Panc1 (cell line): ENCODE measurements at regions not wholly inside any gene's neighbourhood (a gene's known extent, or its start where the extent isn't known, plus 50 kb on each side); places are given as distances from the start of the nearest gene placed in this dataset.
"Not testable (repeated sequence)": the region's sequence is repeated elsewhere in the genome, so short reads cannot be mapped to it uniquely, and the experiment has no call there.

Experiments used
- ATAC-seq: fragments of 200-7000 bp; cut with Tn5 transposase; 2 replicates; pipeline ENCODE4 v1.9.1; 2020; ENCODE audit warnings: mild to moderate bottlenecking, moderate library complexity
- BruUV-seq: library from RNA; stranded (reverse); fragments of 400-500 nt; replicated peaks from 2 replicates; lab custom pipeline; 2021; lab: Mats Ljungman, UMichigan
- CTCF ChIA-PET: fragments of 300-600 bp; sonication (Branson Sonifier 250); formaldehyde crosslinking; loops from one replicate; lab custom pipeline; 2022; ENCODE audit warnings: antibody characterized with exemption; lab: Charles Lee
- POLR2A ChIA-PET: fragments of 300-600 bp; sonication (Branson Sonifier 250); formaldehyde crosslinking; loops from one replicate; lab custom pipeline; 2022; ENCODE audit warnings: antibody characterized with exemption; lab: Charles Lee
- DNase-seq: peaks from one replicate; pipeline ENCODE4 v3.0.0-alpha.2; 2010; ENCODE audit warnings: low read depth, low spot score
- H3K27ac ChIP-seq: 2 replicates; pipeline ENCODE4 v1.5.1; 2011; ENCODE audit warnings: mild to moderate bottlenecking, low read length, inconsistent platforms
- H3K27me3 ChIP-seq: fragments of 200-500 bp; sonication (Bioruptor generic); 2 replicates; pipeline ENCODE4 v1.6.0; 2014; ENCODE audit warnings: low read length, inconsistent platforms; ENCODE audit not compliant: control insufficient read depth, insufficient read depth
- H3K36me3 ChIP-seq: fragments of 200-500 bp; sonication (Bioruptor generic); 2 replicates; pipeline ENCODE4 v1.5.1; 2014; ENCODE audit warnings: inconsistent platforms, mild to moderate bottlenecking, low read length, moderate library complexity; ENCODE audit not compliant: control insufficient read depth, insufficient read depth
- H3K4me1 ChIP-seq: 2 replicates; pipeline ENCODE4 v1.5.1; 2011; ENCODE audit warnings: inconsistent platforms, mild to moderate bottlenecking, low read length, moderate library complexity; ENCODE audit not compliant: control insufficient read depth, insufficient read depth
- H3K4me3 ChIP-seq, 2 experiments: 2 replicates each; pipeline ENCODE4 v1.5.1; 2011 to 2012; ENCODE audit warnings: low read depth in 2 of 2, low read length in 2 of 2, mild to moderate bottlenecking in 2 of 2, inconsistent platforms in 1 of 2, moderate library complexity in 1 of 2
- H3K9me3 ChIP-seq: fragments of 200-500 bp; sonication (Bioruptor generic); 2 replicates; pipeline ENCODE4 v1.5.1; 2014; ENCODE audit warnings: low read depth, mild to moderate bottlenecking, inconsistent platforms, low read length, moderate library complexity; ENCODE audit not compliant: control insufficient read depth, insufficient read depth
- CTCF ChIP-seq: fragments of 450-650 bp; IDR thresholded peaks from 2 replicates; pipeline ENCODE4 v1.5.1; 2017; ENCODE audit warnings: mild to moderate bottlenecking
- POLR2AphosphoS5 ChIP-seq: IDR thresholded peaks from 2 replicates; pipeline ENCODE4 v1.6.1; 2012; ENCODE audit warnings: mild to moderate bottlenecking, low read depth, low read length, moderate library complexity
- REST ChIP-seq, 2 experiments: IDR thresholded peaks; 2 replicates each; pipeline ENCODE4 v1.6.1; 2011 to 2012; ENCODE audit warnings: low read depth in 2 of 2, control low read depth in 1 of 2, low read length in 1 of 2, mild to moderate bottlenecking in 1 of 2, moderate library complexity in 1 of 2; ENCODE audit not compliant: insufficient read depth in 1 of 2
- SIN3A ChIP-seq: IDR thresholded peaks from 2 replicates; pipeline ENCODE4 v1.6.1; 2012; ENCODE audit warnings: low read depth, mild to moderate bottlenecking, low read length, moderate library complexity, borderline replicate concordance; ENCODE audit not compliant: insufficient read depth
- TCF7L2 ChIP-seq: IDR thresholded peaks from 2 replicates; pipeline ENCODE4 v1.6.1; 2011; ENCODE audit warnings: mild to moderate bottlenecking, low read depth, low read length, inconsistent platforms
- in situ Hi-C: cut with HindIII; loops from 2 replicates; pipeline ENCODE4 v1.10.0; 2016; ENCODE audit warnings: low sequenced_read_pairs, low pct_unique_long_range_greater_than_20kb
- intact Hi-C: fragments of 100-400 bp; cut with micrococcal nuclease; formaldehyde crosslinking; loops from one replicate; pipeline ENCODE4 v1.10.0; 2022; ENCODE audit not compliant: unreplicated experiment

GRCh38 chr4:36613142-36613541 is 331.7 kb downstream of the DTHD1 start:
- ATAC-seq, BruUV-seq, POLR2A ChIA-PET, H3K9me3 ChIP-seq, H3K27me3 ChIP-seq, H3K4me3 ChIP-seq, H3K27ac ChIP-seq, intact Hi-C loops, H3K36me3 ChIP-seq, H3K4me1 ChIP-seq, in situ Hi-C loops, CTCF ChIA-PET, DNase-seq: not testable (repeated sequence)

- CTCF ChIA-PET: no interaction called here
- Histone ChIP-seq H3K9me3 (no peaks in the 10 kb centered on the region), H3K4me3 (no peak overlapping the region), H3K27me3 (no peaks in the 10 kb centered on the region), H3K27ac (no peak overlapping the region), H3K36me3 (no peaks in the 10 kb centered on the region), H3K4me1 (no peaks in the 10 kb centered on the region)
- in situ Hi-C loops: no loop called here
- ATAC-seq (no peak), DNase-seq (no peak)
- TF ChIP-seq SIN3A (no peak), CTCF (no peak), POLR2AphosphoS5 (no peak), TCF7L2 (no peak), REST (IDR thresholded peaks at IDR 0.05; ENCODE audit: insufficient read depth in 1 of 2, low read depth in 2 of 2, low read length in 1 of 2) (no peak)
- intact Hi-C loops: no loop called here
- BruUV-seq: no TSS peak
- POLR2A ChIA-PET: no interaction called here
Observed at GRCh38 chr4:36614011-36614410, 332.6 kb downstream of the DTHD1 start.

- no peaks in the 10 kb centered on the region for H3K9me3 ChIP-seq
- ChIA-PET CTCF (no interaction called here), POLR2A (no interaction called here)
- no TSS peak for BruUV-seq
- no peaks in the 10 kb centered on the region for H3K4me1 ChIP-seq
- no peak overlapping the region for H3K4me3 ChIP-seq
- no peak for ATAC-seq
- in situ Hi-C loops: no loop called here
- no peaks in the 10 kb centered on the region for H3K36me3 ChIP-seq
- no peak for DNase-seq
- no peaks in the 10 kb centered on the region for H3K27me3 ChIP-seq
- H3K27ac ChIP-seq: no peak overlapping the region
- TF ChIP-seq SIN3A (no peak), TCF7L2 (no peak), POLR2AphosphoS5 (no peak), CTCF (no peak), REST (IDR thresholded peaks at IDR 0.05; ENCODE audit: insufficient read depth in 1 of 2, low read depth in 2 of 2, low read length in 1 of 2) (no peak)
- intact Hi-C loops: no loop called here
Observed at GRCh38 chr4:36618102-36618501, 336.7 kb downstream of the DTHD1 start.
